MM.1S (cell line): ENCODE measurements at regions not wholly inside any gene's neighbourhood (a gene's known extent, or its start where the extent isn't known, plus 50 kb on each side); places are given as distances from the start of the nearest gene placed in this dataset.

Experiments used
- CTCF ChIP-seq: fragments of 300-600 bp; sonication (generic); IDR thresholded peaks from 2 replicates; pipeline ENCODE4 v1.5.1; 2016; ENCODE audit warnings: antibody characterized with exemption, low read length, mixed read lengths
- EZH2 ChIP-seq: fragments of 300-600 bp; sonication (generic); optimal IDR thresholded peaks from 2 replicates; pipeline ENCODE3; 2017; ENCODE audit warnings: low read depth, mild to moderate bottlenecking, antibody characterized with exemption, low read length, mixed read lengths
- EZH2phosphoT487 ChIP-seq: fragments of 300-600 bp; sonication (generic); IDR thresholded peaks from 2 replicates; pipeline ENCODE4 v1.6.1; 2018; ENCODE audit warnings: antibody characterized with exemption, low read length

GRCh38 chr4:158036998-158037397 lies 135.8 kb downstream of the GASK1B start:
- TF ChIP-seq CTCF (no peak), EZH2phosphoT487 (no peak), EZH2 (no peak)
